NT2/D1 (cell line): ENCODE measurements at regions not wholly inside any gene's neighbourhood (a gene's known extent, or its start where the extent isn't known, plus 50 kb on each side); places are given as distances from the start of the nearest gene placed in this dataset.

Source experiments
- DNase-seq: peaks from one replicate; pipeline ENCODE4 v3.0.0-alpha.2; 2011; ENCODE audit warnings: low read depth, low spot score
- H3K27me3 ChIP-seq: 2 replicates; pipeline ENCODE4 v1.6.0; 2011; ENCODE audit warnings: mild to moderate bottlenecking; ENCODE audit not compliant: insufficient read length, insufficient read depth
- H3K36me3 ChIP-seq: 2 replicates; pipeline ENCODE4 v1.6.1; 2011; ENCODE audit warnings: mild to moderate bottlenecking, low read length, mixed read lengths; ENCODE audit not compliant: insufficient read depth, insufficient read length
- H3K4me1 ChIP-seq: 2 replicates; pipeline ENCODE4 v1.5.1; 2011; ENCODE audit not compliant: insufficient read depth, insufficient read length
- H3K4me3 ChIP-seq: 2 replicates; pipeline ENCODE4 v1.5.1; 2011; ENCODE audit warnings: low read depth; ENCODE audit not compliant: insufficient read length
- H3K9ac ChIP-seq: 2 replicates; pipeline ENCODE4 v1.6.0; 2011; ENCODE audit warnings: low read depth; ENCODE audit not compliant: insufficient read length
- H3K9me3 ChIP-seq: 2 replicates; pipeline ENCODE4 v1.5.1; 2011; ENCODE audit warnings: mild to moderate bottlenecking, low read length; ENCODE audit not compliant: insufficient read depth
- SUZ12 ChIP-seq: IDR thresholded peaks from 2 replicates; pipeline ENCODE4 v1.6.1; 2011; ENCODE audit not compliant: insufficient read length, insufficient read depth; ENCODE audit errors: extremely low read depth
- YY1 ChIP-seq: IDR thresholded peaks from 2 replicates; pipeline ENCODE4 v1.6.1; 2011; ENCODE audit not compliant: insufficient read length, insufficient read depth
- ZNF274 ChIP-seq: IDR thresholded peaks from 2 replicates; pipeline ENCODE4 v1.6.1; 2011; ENCODE audit warnings: mild to moderate bottlenecking, low read depth, low read length

DNA sequence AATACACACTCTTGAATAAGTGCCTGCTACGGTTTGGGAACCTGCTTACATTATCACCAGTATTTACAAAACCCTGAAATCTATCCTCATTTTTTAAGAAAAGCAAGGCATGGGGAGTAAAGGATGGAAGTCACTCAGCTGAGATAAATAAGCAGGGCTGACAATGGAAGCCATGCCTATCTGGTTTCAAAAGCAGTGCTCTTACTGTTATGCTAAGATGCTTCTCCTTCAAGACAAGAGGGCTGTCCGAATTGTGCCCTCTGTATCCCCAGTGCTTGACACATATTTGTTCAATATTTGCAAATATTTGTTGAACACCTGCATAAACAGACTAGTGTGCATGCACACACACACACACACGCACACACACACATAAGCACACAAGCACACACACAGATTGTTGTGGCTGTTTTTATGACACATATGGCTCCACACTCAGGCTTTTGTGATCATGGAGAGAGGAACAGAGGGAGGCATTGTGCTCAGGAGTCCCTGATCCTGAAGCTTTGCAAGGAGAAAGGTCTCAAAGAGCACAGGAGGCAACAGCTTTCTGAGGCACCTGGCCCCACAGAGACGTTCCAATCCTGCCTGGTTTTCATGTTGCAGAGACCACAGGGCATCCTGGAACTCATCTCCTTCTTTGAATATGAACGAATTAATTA, 401.6 kb upstream of the CDH11 start:
- DNase-seq, result no peak
- no peak for TF ChIP-seq YY1
- TF ChIP-seq ZNF274, result no peak
- TF ChIP-seq SUZ12, result no peak
- H3K4me3 ChIP-seq, result no peak overlapping the region

DNA sequence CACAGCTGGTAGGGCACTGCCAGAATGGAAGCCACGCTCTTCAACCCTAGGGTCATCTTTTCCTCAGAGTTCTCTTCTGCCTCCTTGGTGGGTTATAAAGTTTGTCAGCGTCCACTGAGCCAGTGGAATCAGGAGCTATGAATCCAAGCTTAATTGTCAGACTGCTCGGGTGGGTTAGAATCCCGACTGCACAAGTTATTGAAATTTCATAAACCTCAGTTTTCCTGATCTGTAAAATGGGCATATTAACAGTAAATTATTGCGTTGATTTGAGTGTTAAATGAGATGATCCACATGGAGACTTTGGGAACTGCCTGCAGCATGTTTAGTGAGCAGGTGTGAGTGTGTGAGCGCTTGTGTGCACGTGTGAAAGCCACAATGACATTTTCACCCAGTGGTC, 400.5 kb upstream of the CDH11 start:
- Histone ChIP-seq H3K4me3 (no peak overlapping the region), H3K27me3 (no peaks in the 10 kb centered on the region), H3K4me1 (peaks cover 2% of the 10 kb centered on the region), H3K36me3 (no peaks in the 10 kb centered on the region), H3K9ac (peak overlapping the region; percentile 22), H3K9me3 (peaks cover 8% of the 10 kb centered on the region; the same call in 1 of the 2 replicates)
- TF ChIP-seq YY1, result no peak
- no peak for TF ChIP-seq ZNF274
- no peak for TF ChIP-seq SUZ12
- DNase-seq, result no peak

More for the DNA sequence above, 401.6 kb upstream of the CDH11 start:
- Histone ChIP-seq H3K9me3 (peaks cover 16% of the 10 kb centered on the region; the same call in 1 of the 2 replicates), H3K36me3 (no peaks in the 10 kb centered on the region), H3K27me3 (no peaks in the 10 kb centered on the region), H3K4me1 (peaks cover 2% of the 10 kb centered on the region), H3K9ac (no peak overlapping the region)

DNA sequence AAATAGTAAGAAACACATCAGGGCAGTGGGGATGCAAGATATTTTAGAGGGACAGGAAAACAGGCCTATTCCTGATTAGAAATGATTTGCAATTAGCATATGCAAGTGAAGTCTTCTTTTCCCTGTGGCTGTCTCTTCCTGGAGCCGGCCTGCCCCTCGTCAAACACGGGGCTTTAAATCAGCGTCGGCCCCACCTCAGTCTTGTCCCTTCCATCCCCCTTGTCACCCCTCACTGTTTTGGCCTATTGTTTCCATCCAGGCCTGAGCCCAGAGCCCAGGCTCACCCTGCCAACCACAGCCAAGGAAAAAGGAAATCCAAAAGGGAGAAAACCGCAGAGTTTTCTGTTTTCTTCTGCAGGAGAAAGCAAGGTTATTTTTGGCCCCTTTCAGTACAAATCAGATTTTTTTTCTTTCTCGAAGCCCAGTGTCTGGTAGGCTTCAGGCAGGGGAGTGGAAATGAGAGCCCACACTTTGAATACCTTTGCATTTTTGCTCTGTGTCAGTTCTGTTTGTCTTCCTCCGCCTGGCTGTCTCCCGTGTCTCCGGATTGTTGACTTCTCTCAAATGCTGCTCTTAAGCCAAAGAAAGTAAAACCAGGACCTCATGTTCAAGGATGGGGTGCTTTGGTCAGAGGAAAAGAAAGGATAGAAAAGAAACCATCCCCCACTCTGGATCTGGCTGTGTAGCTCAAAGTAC, 399.9 kb upstream of the CDH11 start:
- no peak for TF ChIP-seq ZNF274
- TF ChIP-seq YY1, result no peak
- TF ChIP-seq SUZ12, result no peak
- DNase-seq, result no peak
- Histone ChIP-seq H3K27me3 (no peaks in the 10 kb centered on the region), H3K9ac (peak overlapping the region; percentile 22), H3K4me3 (no peak overlapping the region), H3K9me3 (0 out of 2 replicates have a peak, but pooled peaks cover 1% of the 10 kb centered on the region), H3K36me3 (no peaks in the 10 kb centered on the region), H3K4me1 (peaks cover 2% of the 10 kb centered on the region)

DNA sequence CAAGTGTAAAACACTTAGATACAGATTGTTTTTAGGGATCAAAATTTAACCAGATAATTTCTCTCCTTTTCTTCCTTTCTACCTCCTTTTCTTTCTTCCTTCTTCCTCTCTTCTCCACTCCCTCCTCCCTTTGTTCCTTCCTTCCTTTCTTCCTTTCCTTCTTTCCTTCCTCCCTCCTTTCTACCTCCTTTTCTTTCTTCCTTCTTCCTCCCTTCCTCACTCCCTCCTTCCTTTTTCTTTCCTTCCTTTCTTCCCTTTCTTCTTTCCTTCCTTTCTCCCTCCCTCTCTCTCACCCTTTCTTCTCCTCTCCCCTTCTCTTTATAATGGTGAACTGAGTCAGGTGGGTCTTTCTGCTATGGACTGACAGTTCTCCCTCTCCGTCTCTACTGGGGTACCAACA, 397.5 kb upstream of the CDH11 start:
- no peak for DNase-seq

DNA sequence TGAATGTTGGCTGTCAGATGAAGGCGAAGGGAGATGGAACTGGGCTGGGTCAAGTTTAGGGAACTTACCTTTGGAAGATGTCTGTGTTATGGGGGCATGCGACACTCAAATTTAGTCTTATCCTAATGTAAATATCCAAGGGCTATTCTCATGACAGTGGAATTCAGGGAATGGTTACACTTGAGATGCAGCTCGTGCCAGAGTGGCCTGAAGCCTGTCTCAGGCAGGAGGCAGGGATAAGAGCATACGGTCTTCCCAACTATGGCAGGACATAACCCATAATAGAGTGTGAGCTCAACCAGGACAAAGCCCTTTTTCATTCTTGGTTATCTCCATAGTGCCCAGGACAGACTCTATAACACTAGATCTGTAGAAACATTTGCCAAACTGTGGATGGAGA, 393.3 kb upstream of the CDH11 start:
- no peak overlapping the region for H3K9ac ChIP-seq
- no peaks in the 10 kb centered on the region for H3K27me3 ChIP-seq
- TF ChIP-seq YY1 (no peak), SUZ12 (no peak)
- no peak overlapping the region for H3K4me3 ChIP-seq
- H3K9me3 ChIP-seq, result no peaks in the 10 kb centered on the region
- DNase-seq, result no peak
- no peaks in the 10 kb centered on the region for H3K36me3 ChIP-seq
- no peaks in the 10 kb centered on the region for H3K4me1 ChIP-seq

More for the DNA sequence above, 397.5 kb upstream of the CDH11 start:
- TF ChIP-seq ZNF274, result no peak
- TF ChIP-seq SUZ12, result no peak
- no peak for TF ChIP-seq YY1
- Histone ChIP-seq H3K4me1 (peaks cover 2% of the 10 kb centered on the region), H3K9me3 (no peaks in the 10 kb centered on the region), H3K4me3 (no peak overlapping the region), H3K27me3 (no peaks in the 10 kb centered on the region), H3K9ac (no peak overlapping the region), H3K36me3 (no peaks in the 10 kb centered on the region)

DNA sequence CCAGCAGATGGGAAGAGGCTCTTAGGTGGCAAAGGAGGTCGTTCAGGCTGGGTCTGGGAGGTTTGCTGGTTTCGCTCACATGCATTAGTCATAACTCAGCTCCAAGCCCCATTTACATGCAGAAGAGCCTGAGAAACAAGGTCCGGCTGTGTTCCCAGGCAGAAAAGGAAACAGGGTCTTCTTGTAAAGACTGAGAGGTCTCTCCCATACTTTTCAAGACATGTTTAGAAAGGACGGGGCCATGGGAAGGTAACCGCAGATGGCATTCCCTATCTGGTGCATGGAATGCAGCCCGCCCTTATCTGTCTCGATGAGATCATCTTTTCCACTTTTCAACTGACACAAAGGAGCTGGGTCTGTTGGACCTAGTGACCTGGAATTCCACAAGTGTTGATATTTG, 389.0 kb upstream of the CDH11 start:
- TF ChIP-seq SUZ12, result no peak
- no peak for TF ChIP-seq YY1
- TF ChIP-seq ZNF274, result no peak
- no peak overlapping the region for H3K9ac ChIP-seq
- H3K4me3 ChIP-seq, result no peak overlapping the region
- no peaks in the 10 kb centered on the region for H3K4me1 ChIP-seq
- no peak for DNase-seq
- no peaks in the 10 kb centered on the region for H3K27me3 ChIP-seq
- 0 out of 2 replicates have a peak, but pooled peaks cover 6% of the 10 kb centered on the region for H3K9me3 ChIP-seq
- no peaks in the 10 kb centered on the region for H3K36me3 ChIP-seq

DNA sequence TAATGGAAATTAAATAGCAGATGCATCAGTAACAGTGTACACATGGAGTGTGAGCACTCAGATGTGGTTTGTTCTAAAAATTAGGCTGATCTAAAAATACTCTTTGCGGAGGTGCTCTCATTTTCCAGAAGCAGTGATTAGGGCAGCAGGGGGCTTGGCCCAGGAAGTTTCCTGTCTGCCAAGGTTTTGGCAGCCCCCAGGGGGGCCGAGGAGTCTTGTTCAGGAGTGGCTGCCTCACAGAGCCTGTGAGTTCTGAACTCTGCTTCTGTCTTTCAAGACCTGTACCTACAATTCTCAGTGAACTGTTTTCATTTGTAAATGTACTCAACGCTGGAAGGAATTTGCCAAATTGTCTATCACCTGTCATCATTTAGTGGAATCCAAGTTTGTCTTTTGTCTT, 388.4 kb upstream of the CDH11 start:
- DNase-seq, result no peak
- H3K4me1 ChIP-seq, result no peaks in the 10 kb centered on the region
- no peak overlapping the region for H3K9ac ChIP-seq
- 0 out of 2 replicates have a peak, but pooled peaks cover 6% of the 10 kb centered on the region for H3K9me3 ChIP-seq
- no peak for TF ChIP-seq YY1
- TF ChIP-seq SUZ12, result no peak
- TF ChIP-seq ZNF274, result no peak
- no peaks in the 10 kb centered on the region for H3K27me3 ChIP-seq
- H3K4me3 ChIP-seq, result no peak overlapping the region
- H3K36me3 ChIP-seq, result no peaks in the 10 kb centered on the region

DNA sequence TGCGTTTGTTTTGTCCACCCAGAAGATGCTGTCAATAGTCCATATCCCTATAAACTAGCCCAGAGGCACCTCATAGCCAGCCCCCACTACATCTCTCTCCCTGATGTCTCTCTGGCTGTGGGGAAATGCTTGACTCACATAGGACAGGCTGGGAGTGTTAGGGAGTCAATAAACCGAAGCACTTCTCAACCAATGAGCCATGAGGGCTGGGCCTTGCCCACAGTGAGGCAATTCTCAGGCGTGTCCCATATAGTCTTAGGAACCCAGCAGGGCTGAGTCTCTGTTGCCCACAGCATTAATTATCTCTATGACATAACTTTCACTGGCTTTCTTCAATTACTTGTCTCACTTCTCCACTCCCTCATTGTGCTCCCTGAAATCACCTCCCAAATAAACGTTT, 387.3 kb upstream of the CDH11 start:
- H3K27me3 ChIP-seq, result no peaks in the 10 kb centered on the region
- H3K4me3 ChIP-seq, result no peak overlapping the region
- no peaks in the 10 kb centered on the region for H3K4me1 ChIP-seq
- H3K36me3 ChIP-seq, result no peaks in the 10 kb centered on the region
- no peak overlapping the region for H3K9ac ChIP-seq
- TF ChIP-seq ZNF274 (no peak), SUZ12 (no peak), YY1 (no peak)
- DNase-seq, result no peak
- H3K9me3 ChIP-seq, result 0 out of 2 replicates have a peak, but pooled peaks cover 6% of the 10 kb centered on the region
